ENCODE measurements at regions not wholly inside any gene's neighbourhood (a gene's known extent, or its start where the extent isn't known, plus 50 kb on each side); places are given as distances from the start of the nearest gene placed in this dataset.

GRCh38 chr13:50366488-50367174 is 351.4 kb downstream of the KCNRG start:
- WGBS, 2 donors, result 57% methylated on average over 6 of the region's 6 CpGs

GRCh38 chr13:50369646-50370045 is 354.4 kb downstream of the KCNRG start:
- Histone ChIP-seq H3K27ac (no peak overlapping the region), H3K4me1 (peaks cover 20% of the 10 kb centered on the region), H3K36me3 (replicated peaks in 1 of 2; ENCODE audit: insufficient read depth in 1 of 2, low read depth in 2 of 2) (no peaks in the 10 kb centered on the region), H3K27me3 (peaks cover 0 to 1% of the 10 kb centered on the region in 2 donors), H3K9me3 (no peaks in the 10 kb centered on the region), H3K4me3 (no peak overlapping the region)
- DNase-seq (no peak), ATAC-seq (no peak)
- intact Hi-C loops (cut with DNase I), result no loop called here
- WGBS, 2 donors, result 97 to 98% methylated on average over 2 of the region's 2 CpGs
- TF ChIP-seq CTCF (IDR thresholded peaks at IDR 0.05) (no peak), POLR2A (IDR thresholded peaks at IDR 0.05) (no peak)

More at GRCh38 chr13:50366488-50367174, 351.4 kb downstream of the KCNRG start:
- no peaks in the 10 kb centered on the region for H3K36me3 ChIP-seq (replicated peaks in 1 of 2; ENCODE audit: insufficient read depth in 1 of 2, low read depth in 2 of 2)
- H3K4me3 ChIP-seq, result no peak overlapping the region
- peaks cover 20% of the 10 kb centered on the region for H3K4me1 ChIP-seq
- H3K9me3 ChIP-seq, result no peaks in the 10 kb centered on the region
- intact Hi-C loops (cut with DNase I), result no loop called here
- H3K27ac ChIP-seq, result peak overlapping the region in 3 of 4 donors; percentile 63 to 80 (median 76)
- DNase-seq, result no peak
- TF ChIP-seq CTCF (IDR thresholded peaks at IDR 0.05) (no peak), POLR2A (IDR thresholded peaks at IDR 0.05) (no peak)
- H3K27me3 ChIP-seq, result peaks cover 0 to 7% of the 10 kb centered on the region in 2 donors
- peak; percentile 2 for ATAC-seq

- no peaks in the 10 kb centered on the region for H3K9me3 ChIP-seq
- WGBS, 2 donors, result 70 to 75% methylated on average over 5 of the region's 5 CpGs
- no peak overlapping the region for H3K27ac ChIP-seq
- H3K4me1 ChIP-seq, result peaks cover 13% of the 10 kb centered on the region
- no peaks in the 10 kb centered on the region for H3K27me3 ChIP-seq
- H3K36me3 ChIP-seq (replicated peaks in 1 of 2; ENCODE audit: insufficient read depth in 1 of 2, low read depth in 2 of 2), result no peaks in the 10 kb centered on the region
- intact Hi-C loops (cut with DNase I), result no loop called here
- DNase-seq (peak in 1 of 4 donors; percentile 22), ATAC-seq (no peak)
- TF ChIP-seq POLR2A (IDR thresholded peaks at IDR 0.05) (no peak), CTCF (IDR thresholded peaks at IDR 0.05) (no peak)
- H3K4me3 ChIP-seq, result no peak overlapping the region
Observed at GRCh38 chr13:50370303-50370950, 355.2 kb downstream of the KCNRG start.

GRCh38 chr13:50374517-50374916 is 359.3 kb downstream of the KCNRG start:
- no peaks in the 10 kb centered on the region for H3K27me3 ChIP-seq
- H3K4me3 ChIP-seq, result no peak overlapping the region
- no peaks in the 10 kb centered on the region for H3K9me3 ChIP-seq
- ATAC-seq (no peak), DNase-seq (no peak)
- 85 to 88% methylated on average over 6 of the region's 6 CpGs for WGBS, 2 donors
- no peaks in the 10 kb centered on the region for H3K4me1 ChIP-seq
- H3K36me3 ChIP-seq (replicated peaks in 1 of 2; ENCODE audit: insufficient read depth in 1 of 2, low read depth in 2 of 2), result no peaks in the 10 kb centered on the region
- intact Hi-C loops (cut with DNase I), result no loop called here
- no peak overlapping the region for H3K27ac ChIP-seq
- TF ChIP-seq POLR2A (IDR thresholded peaks at IDR 0.05), result no peak
- no peak for TF ChIP-seq CTCF (IDR thresholded peaks at IDR 0.05)

Data from body of pancreas (tissue), 4 donors.